GM12878 (cell line): ENCODE measurements at regions not wholly inside any gene's neighbourhood (a gene's known extent, or its start where the extent isn't known, plus 50 kb on each side); places are given as distances from the start of the nearest gene placed in this dataset.

Source experiments
- ATF3 ChIP-seq: IDR thresholded peaks from 2 replicates; pipeline ENCODE4 v1.6.1; 2011; ENCODE audit warnings: low read depth, mild to moderate bottlenecking, low read length, moderate library complexity, borderline replicate concordance; ENCODE audit errors: extremely low read depth
- BCL11A ChIP-seq: IDR thresholded peaks from 2 replicates; pipeline ENCODE4 v1.6.1; 2011; ENCODE audit warnings: low read depth, low read length
- CHD1 ChIP-seq: IDR thresholded peaks from 2 replicates; pipeline ENCODE4 v1.6.1; 2012; ENCODE audit warnings: low read depth, low read length, improper control_type of control experiment
- CUX1 ChIP-seq: IDR thresholded peaks from 2 replicates; pipeline ENCODE4 v1.6.1; 2012; ENCODE audit warnings: improper control_type of control experiment, low read depth, low read length; ENCODE audit not compliant: insufficient replicate concordance
- E2F8 ChIP-seq: fragments of 450-650 bp; IDR thresholded peaks from 2 replicates; pipeline ENCODE4 v1.6.1; 2018; ENCODE audit warnings: mild to moderate bottlenecking, low read depth, moderate library complexity; ENCODE audit not compliant: partially characterized antibody
- EED ChIP-seq: sonication (generic); IDR thresholded peaks from 2 replicates; pipeline ENCODE4 v1.6.1; 2016; ENCODE audit warnings: antibody characterized with exemption, low read depth
- GABPA ChIP-seq: IDR thresholded peaks from 2 replicates; pipeline ENCODE4 v1.6.1; 2014; ENCODE audit warnings: antibody characterized with exemption, low read depth, mild to moderate bottlenecking, inconsistent platforms
- IKZF2 ChIP-seq, 2 experiments: fragments of 450-650 bp; IDR thresholded peaks; 2 replicates each; pipeline ENCODE4 v1.6.1; 2017; ENCODE audit warnings: mild to moderate bottlenecking in 2 of 2, moderate library complexity in 2 of 2
- IRF4 ChIP-seq: IDR thresholded peaks from 2 replicates; pipeline ENCODE4 v1.6.1; 2011; ENCODE audit warnings: low read depth, low read length
- MLLT1 ChIP-seq: fragments of 450-650 bp; IDR thresholded peaks from 2 replicates; pipeline ENCODE4 v1.6.1; 2016; ENCODE audit warnings: mild to moderate bottlenecking
- NBN ChIP-seq: fragments of 450-650 bp; IDR thresholded peaks from 2 replicates; pipeline ENCODE4 v1.6.1; 2016
- NR2F1 ChIP-seq: fragments of 450-650 bp; conservative IDR thresholded peaks from 2 replicates; pipeline ENCODE4 v1.6.1; 2017; ENCODE audit warnings: mild to moderate bottlenecking
- PML ChIP-seq: IDR thresholded peaks from 2 replicates; pipeline ENCODE4 v1.6.1; 2012; ENCODE audit warnings: low read length, inconsistent platforms
- RAD51 ChIP-seq: fragments of 450-650 bp; IDR thresholded peaks from 2 replicates; pipeline ENCODE4 v1.6.1; 2016; ENCODE audit warnings: moderate library complexity, mild to moderate bottlenecking, inconsistent platforms
- RELA ChIP-seq: fragments of 450-650 bp; IDR thresholded peaks from 2 replicates; pipeline ENCODE4 v1.8.0; 2014; ENCODE audit warnings: borderline replicate concordance; ENCODE audit not compliant: partially characterized antibody
- RUNX3 ChIP-seq: IDR thresholded peaks from 2 replicates; pipeline ENCODE4 v1.6.1; 2012; ENCODE audit warnings: low read length, inconsistent platforms
- SMC3 ChIP-seq: IDR thresholded peaks from 2 replicates; pipeline ENCODE4 v1.6.1; 2011; ENCODE audit warnings: low read length, improper control_type of control experiment, borderline replicate concordance
- SRF ChIP-seq, 2 experiments: IDR thresholded peaks; 2 replicates each; pipeline ENCODE4 v1.6.1; 2011; ENCODE audit warnings: low read depth in 2 of 2, low read length in 2 of 2, mild to moderate bottlenecking in 1 of 2, moderate library complexity in 1 of 2
- TCF12 ChIP-seq: IDR thresholded peaks from 2 replicates; pipeline ENCODE4 v1.6.1; 2011; ENCODE audit warnings: low read depth, mild to moderate bottlenecking, low read length
- WRNIP1 ChIP-seq: IDR thresholded peaks from 2 replicates; pipeline ENCODE4 v1.6.1; 2011; ENCODE audit warnings: low read depth, low read length, improper control_type of control experiment, borderline replicate concordance
- ZBED1 ChIP-seq: IDR thresholded peaks from 2 replicates; pipeline ENCODE4 v1.6.1; 2016; ENCODE audit warnings: borderline replicate concordance
- ZNF384 ChIP-seq: IDR thresholded peaks from 2 replicates; pipeline ENCODE4 v1.6.1; 2012; ENCODE audit warnings: low read depth, mild to moderate bottlenecking, low read length, improper control_type of control experiment, borderline replicate concordance

- no peak for TF ChIP-seq ATF3
- TF ChIP-seq PML, result peak; percentile 57
- TF ChIP-seq IRF4, result peak; percentile 97
- peak; percentile 99 for TF ChIP-seq RUNX3
- TF ChIP-seq TCF12, result 0 out of 2 replicates have a peak, but pooled peaks have one; percentile 32
- no peak for TF ChIP-seq RAD51
- peak; percentile 96 for TF ChIP-seq BCL11A
- TF ChIP-seq GABPA, result peak; percentile 70
- no peak for TF ChIP-seq RELA
- peak; percentile 94 for TF ChIP-seq ZNF384
- peak in 1 of 2 experiments; percentile 65; a peak in 1 of 4 replicates for TF ChIP-seq SRF (IDR thresholded peaks at IDR 0.05; ENCODE audit: low read depth in 2 of 2, low read length in 2 of 2)
- TF ChIP-seq IKZF2 (IDR thresholded peaks at IDR 0.05), result peak; percentile 89 to 95
- TF ChIP-seq ZBED1, result peak; percentile 93; the same call in 1 of the 2 replicates
- TF ChIP-seq SMC3, result peak; percentile 83
- TF ChIP-seq E2F8, result no peak
- TF ChIP-seq CUX1, result peak; percentile 92
- peak; percentile 63; the same call in 1 of the 2 replicates for TF ChIP-seq MLLT1
- peak; percentile 91 for TF ChIP-seq NR2F1
- TF ChIP-seq CHD1, result no peak
- peak; percentile 82; the same call in 1 of the 2 replicates for TF ChIP-seq NBN
- 0 out of 2 replicates have a peak, but pooled peaks have one; percentile 62 for TF ChIP-seq WRNIP1
- peak; percentile 94 for TF ChIP-seq EED
Measured at GRCh38 chr1:181936768-181937581, 124.5 kb downstream of the ZNF648 start (continued).
